CD4-positive, alpha-beta T cell treated with Interferon gamma for 1 hour (primary cell): ENCODE measurements at regions not wholly inside any gene's neighbourhood (a gene's known extent, or its start where the extent isn't known, plus 50 kb on each side); places are given as distances from the start of the nearest gene placed in this dataset.
"Not testable (repeated sequence)": the region's sequence is repeated elsewhere in the genome, so short reads cannot be mapped to it uniquely, and the experiment has no call there.

ENCODE experiments used
- DNase-seq: peaks from one replicate; pipeline ENCODE4 v3.0.0-alpha.2; 2020

- DNase-seq, result no peak
Measured at GRCh38 chr4:66225539-66225938, 555.2 kb upstream of the EPHA5 start.

- no peak for DNase-seq
Measured at GRCh38 chr4:66223068-66223703, 552.9 kb upstream of the EPHA5 start.

- DNase-seq, result no peak
Measured at GRCh38 chr4:66219401-66219800, 549.1 kb upstream of the EPHA5 start.

GRCh38 chr4:66216252-66216651 is 546.0 kb upstream of the EPHA5 start:
- DNase-seq, result no peak

GRCh38 chr4:66212489-66212888 is 542.2 kb upstream of the EPHA5 start:
- DNase-seq, result no peak

GRCh38 chr4:66204534-66205247 is 534.4 kb upstream of the EPHA5 start:
- no peak for DNase-seq

- no peak for DNase-seq
Measured at GRCh38 chr4:66202870-66203269, 532.6 kb upstream of the EPHA5 start.

GRCh38 chr4:66197451-66197850 is 527.2 kb upstream of the EPHA5 start:
- DNase-seq, result no peak

GRCh38 chr4:66193487-66193886 is 523.2 kb upstream of the EPHA5 start:
- no peak for DNase-seq

GRCh38 chr4:66187175-66187720 is 517.0 kb upstream of the EPHA5 start:
- DNase-seq, result no peak

GRCh38 chr4:66186095-66186494 is 515.8 kb upstream of the EPHA5 start:
- DNase-seq, result no peak

- DNase-seq, result no peak
Measured at GRCh38 chr4:66182636-66183035, 512.3 kb upstream of the EPHA5 start.

GRCh38 chr4:66178906-66179305 is 508.6 kb upstream of the EPHA5 start:
- DNase-seq, result no peak

- DNase-seq, result no peak
Measured at GRCh38 chr4:66169341-66169740, 499.1 kb upstream of the EPHA5 start.

GRCh38 chr4:66164869-66165268 is 494.6 kb upstream of the EPHA5 start:
- DNase-seq, result no peak

GRCh38 chr4:66160606-66161005 is 490.3 kb upstream of the EPHA5 start:
- DNase-seq, result no peak

- no peak for DNase-seq
Measured at GRCh38 chr4:66157594-66157993, 487.3 kb upstream of the EPHA5 start.

GRCh38 chr4:66130042-66130441 is 459.8 kb upstream of the EPHA5 start:
- no peak for DNase-seq

GRCh38 chr4:66123831-66124413 is 453.6 kb upstream of the EPHA5 start:
- no peak for DNase-seq

GRCh38 chr4:66123190-66123589 is 452.9 kb upstream of the EPHA5 start:
- no peak for DNase-seq

- not testable (repeated sequence) for DNase-seq
Measured at GRCh38 chr4:66115231-66115630, 444.9 kb upstream of the EPHA5 start.

- DNase-seq, result no peak
Measured at GRCh38 chr4:66108898-66109297, 438.6 kb upstream of the EPHA5 start.

GRCh38 chr4:66097218-66097617 is 426.9 kb upstream of the EPHA5 start:
- DNase-seq, result no peak

- no peak for DNase-seq
Measured at GRCh38 chr4:66095065-66095464, 424.8 kb upstream of the EPHA5 start.
